GM12872 (cell line): ENCODE measurements at regions not wholly inside any gene's neighbourhood (a gene's known extent, or its start where the extent isn't known, plus 50 kb on each side); places are given as distances from the start of the nearest gene placed in this dataset.

Experiments used
- CTCF ChIP-seq: IDR thresholded peaks from 3 replicates; pipeline ENCODE4 v1.5.1; 2011; ENCODE audit warnings: low read depth, mild to moderate bottlenecking, low read length, moderate library complexity; ENCODE audit not compliant: insufficient read depth

GRCh38 chr3:127475975-127476705 lies 114.4 kb downstream of the TPRA1 start:
- no peak for TF ChIP-seq CTCF

GRCh38 chr3:127475391-127475790 lies 115.1 kb downstream of the TPRA1 start:
- no peak for TF ChIP-seq CTCF

GRCh38 chr3:127473244-127474024 lies 117.1 kb downstream of the TPRA1 start:
- peak; percentile 47 for TF ChIP-seq CTCF

- no peak for TF ChIP-seq CTCF
Observed at GRCh38 chr3:127472506-127472905, 118.0 kb downstream of the TPRA1 start.

GRCh38 chr3:127471142-127471541 lies 119.4 kb downstream of the TPRA1 start:
- TF ChIP-seq CTCF = no peak

GRCh38 chr3:127469760-127470159 lies 120.8 kb downstream of the TPRA1 start:
- TF ChIP-seq CTCF = no peak

GRCh38 chr3:127467391-127467790 lies 123.1 kb downstream of the TPRA1 start:
- no peak for TF ChIP-seq CTCF
